Ishikawa (cell line): ENCODE measurements at regions not wholly inside any gene's neighbourhood (a gene's known extent, or its start where the extent isn't known, plus 50 kb on each side); places are given as distances from the start of the nearest gene placed in this dataset.

Experiments
- CEBPB ChIP-seq: IDR thresholded peaks from 2 replicates; pipeline ENCODE4 v1.6.1; 2012
- CREB1 ChIP-seq: IDR thresholded peaks from 2 replicates; pipeline ENCODE4 v1.6.1; 2012; ENCODE audit warnings: low read depth
- EGR1 ChIP-seq: IDR thresholded peaks from 2 replicates; pipeline ENCODE4 v1.6.1; 2012
- EP300 ChIP-seq: IDR thresholded peaks from 2 replicates; pipeline ENCODE4 v1.6.1; 2012; ENCODE audit warnings: borderline replicate concordance
- FOXM1 ChIP-seq: IDR thresholded peaks from 2 replicates; pipeline ENCODE4 v1.6.1; 2012; ENCODE audit warnings: low read depth, borderline replicate concordance
- MAX ChIP-seq: IDR thresholded peaks from 2 replicates; pipeline ENCODE4 v1.6.1; 2012
- RAD21 ChIP-seq: IDR thresholded peaks from 2 replicates; pipeline ENCODE4 v1.6.1; 2012; ENCODE audit warnings: low read depth
- REST ChIP-seq: IDR thresholded peaks from 2 replicates; pipeline ENCODE4 v1.6.1; 2012; ENCODE audit warnings: low read depth, mild to moderate bottlenecking
- TAF1 ChIP-seq: IDR thresholded peaks from 2 replicates; pipeline ENCODE4 v1.6.1; 2012; ENCODE audit warnings: low read depth, mild to moderate bottlenecking
- TEAD4 ChIP-seq: IDR thresholded peaks from 2 replicates; pipeline ENCODE4 v1.6.1; 2012
- USF1 ChIP-seq: IDR thresholded peaks from 2 replicates; pipeline ENCODE4 v1.6.1; 2012
- YY1 ChIP-seq: IDR thresholded peaks from 2 replicates; pipeline ENCODE4 v1.6.1; 2012; ENCODE audit warnings: low read depth
- ZBTB7A ChIP-seq: IDR thresholded peaks from 2 replicates; pipeline ENCODE4 v1.6.1; 2012; ENCODE audit warnings: low read depth

- TF ChIP-seq MAX: no peak
- no peak for TF ChIP-seq TAF1
- no peak for TF ChIP-seq TEAD4
- no peak for TF ChIP-seq EGR1
- TF ChIP-seq CREB1: no peak
- no peak for TF ChIP-seq RAD21
- no peak for TF ChIP-seq REST
- TF ChIP-seq EP300: no peak
- no peak for TF ChIP-seq YY1
- TF ChIP-seq ZBTB7A: no peak
- no peak for TF ChIP-seq CEBPB
- TF ChIP-seq FOXM1: no peak
- TF ChIP-seq USF1: no peak
Observed at GRCh38 chr5:68766952-68767464, 326.8 kb upstream of the SLC30A5 start.
